Panc1 (cell line): ENCODE measurements at regions not wholly inside any gene's neighbourhood (a gene's known extent, or its start where the extent isn't known, plus 50 kb on each side); places are given as distances from the start of the nearest gene placed in this dataset.

Experiments used
- CTCF ChIP-seq: fragments of 450-650 bp; IDR thresholded peaks from 2 replicates; pipeline ENCODE4 v1.5.1; 2017; ENCODE audit warnings: mild to moderate bottlenecking
- POLR2AphosphoS5 ChIP-seq: IDR thresholded peaks from 2 replicates; pipeline ENCODE4 v1.6.1; 2012; ENCODE audit warnings: mild to moderate bottlenecking, low read depth, low read length, moderate library complexity
- REST ChIP-seq, 2 experiments: IDR thresholded peaks; 2 replicates each; pipeline ENCODE4 v1.6.1; 2011 to 2012; ENCODE audit warnings: low read depth in 2 of 2, control low read depth in 1 of 2, low read length in 1 of 2, mild to moderate bottlenecking in 1 of 2, moderate library complexity in 1 of 2; ENCODE audit not compliant: insufficient read depth in 1 of 2
- SIN3A ChIP-seq: IDR thresholded peaks from 2 replicates; pipeline ENCODE4 v1.6.1; 2012; ENCODE audit warnings: low read depth, mild to moderate bottlenecking, low read length, moderate library complexity, borderline replicate concordance; ENCODE audit not compliant: insufficient read depth
- TCF7L2 ChIP-seq: IDR thresholded peaks from 2 replicates; pipeline ENCODE4 v1.6.1; 2011; ENCODE audit warnings: mild to moderate bottlenecking, low read depth, low read length, inconsistent platforms

- TF ChIP-seq CTCF: no peak
- TF ChIP-seq POLR2AphosphoS5: no peak
- no peak for TF ChIP-seq SIN3A
- no peak for TF ChIP-seq REST (IDR thresholded peaks at IDR 0.05; ENCODE audit: insufficient read depth in 1 of 2, low read depth in 2 of 2, low read length in 1 of 2)
- TF ChIP-seq TCF7L2: no peak
These were observed 565.9 kb upstream of the CCDC54 start for GRCh38 chr3:106811376-106811775.
